Stromal cell of bone marrow (primary cell): ENCODE measurements at regions not wholly inside any gene's neighbourhood (a gene's known extent, or its start where the extent isn't known, plus 50 kb on each side); places are given as distances from the start of the nearest gene placed in this dataset.

Experiments
- DNase-seq: peaks from one replicate; pipeline ENCODE4 v3.0.0-alpha.2; 2012; ENCODE audit warnings: low read depth

DNA sequence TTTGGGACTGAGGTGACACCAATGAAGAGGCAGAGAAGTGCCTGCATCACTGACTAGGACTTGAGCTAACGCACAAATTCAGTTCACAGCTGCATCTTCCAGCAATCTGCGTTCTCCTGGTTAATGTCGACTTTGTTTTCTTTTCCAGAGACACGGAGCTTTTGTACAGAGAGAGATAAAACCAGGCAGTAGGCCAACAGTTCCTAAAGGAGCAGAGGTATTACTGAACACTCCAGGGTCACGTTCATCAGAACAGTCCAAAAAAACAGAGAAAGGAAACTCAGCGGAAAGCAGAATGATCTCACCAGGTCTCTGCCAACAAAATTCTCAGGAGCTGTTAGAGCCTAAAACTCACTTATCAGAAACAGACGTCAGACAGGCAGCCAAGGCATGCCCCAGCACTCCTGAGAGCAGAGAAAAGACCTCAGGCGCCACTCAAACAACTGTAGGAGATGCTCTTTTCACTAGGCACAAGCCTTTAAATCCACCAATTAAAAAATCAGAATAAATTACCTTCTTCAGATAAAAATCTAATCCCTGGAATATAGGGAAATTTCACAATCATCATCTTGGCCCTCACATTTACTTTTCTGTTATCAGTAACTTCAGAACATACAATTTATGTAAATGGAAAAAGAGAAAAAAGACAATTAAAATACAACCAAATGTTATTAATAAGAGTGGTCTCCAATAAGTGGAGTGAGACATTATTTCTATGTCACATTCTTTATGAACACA is 95.9 kb upstream of the SPTBN1 start:
- peak; percentile 66 for DNase-seq

DNA sequence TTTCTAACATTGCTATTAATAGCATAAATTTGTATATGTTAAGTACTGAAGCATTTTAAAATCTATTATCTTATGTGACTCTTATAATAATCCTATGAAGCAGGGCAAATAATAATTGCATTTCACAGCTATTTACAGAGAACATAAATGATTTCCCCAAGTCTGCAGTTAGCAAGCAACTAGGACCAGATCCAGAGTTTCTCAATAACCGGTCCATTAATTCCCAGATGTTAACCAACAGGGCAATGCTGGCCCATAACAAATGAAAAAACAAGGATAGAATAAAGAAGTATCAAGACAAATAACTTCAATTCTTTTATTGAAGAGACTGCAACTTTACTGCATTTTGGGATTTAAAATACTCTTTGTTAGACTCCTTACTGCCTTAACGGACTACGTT is 91.7 kb upstream of the SPTBN1 start:
- DNase-seq = no peak

DNA sequence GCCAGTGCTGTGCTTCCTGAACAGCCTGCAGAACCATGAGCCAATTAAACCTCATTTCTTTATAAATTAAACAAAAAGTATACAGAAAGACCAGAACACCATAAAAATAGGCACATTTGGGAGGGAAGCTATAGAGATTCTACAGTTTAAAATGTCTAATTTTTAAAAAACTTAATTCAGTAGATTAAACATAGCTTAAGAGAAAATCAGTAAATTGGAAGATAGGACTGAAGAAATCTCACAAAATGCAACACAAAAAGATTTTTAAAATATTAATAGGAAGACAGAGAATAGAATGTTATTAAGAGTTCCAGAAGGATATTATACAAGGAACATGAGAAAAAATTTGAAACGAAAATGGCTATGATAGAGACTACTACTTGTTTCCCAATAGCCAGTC is 90.5 kb upstream of the SPTBN1 start:
- DNase-seq = no peak

DNA sequence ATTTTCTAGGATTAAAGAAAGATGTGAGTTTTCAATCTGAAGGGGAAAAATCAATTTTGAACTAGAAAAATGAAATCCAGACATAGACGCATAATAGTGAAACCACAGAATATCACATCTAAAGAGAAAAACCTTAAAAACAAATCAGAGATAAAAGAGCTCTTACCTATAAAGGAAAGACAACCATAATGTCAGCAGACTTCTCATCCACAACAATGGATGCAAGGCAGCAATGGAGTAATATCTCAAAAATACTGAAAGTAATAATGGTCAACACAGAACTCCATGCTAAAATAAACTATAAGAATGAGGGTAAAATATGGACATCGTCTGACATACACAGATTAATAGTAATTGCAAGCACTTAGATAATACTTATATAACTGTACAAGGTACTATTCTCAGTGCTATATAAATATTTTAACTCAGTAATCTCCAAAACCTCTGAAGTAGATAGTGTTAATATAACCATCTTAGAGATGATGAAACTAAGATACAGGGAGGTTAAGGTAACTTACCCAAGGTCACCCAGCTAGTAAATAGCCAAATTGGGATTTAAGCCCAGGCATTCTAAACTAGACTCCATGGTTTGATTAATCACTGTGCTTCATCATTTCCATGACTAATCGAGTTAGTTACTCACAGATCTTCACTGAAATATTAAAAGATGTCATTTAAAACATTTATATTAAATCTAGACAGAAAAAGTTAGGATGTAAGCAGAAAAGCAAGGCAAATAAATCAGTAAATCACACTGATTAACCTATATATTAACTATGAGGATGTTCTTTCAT is 89.4 kb upstream of the SPTBN1 start:
- DNase-seq = peak; percentile 66

DNA sequence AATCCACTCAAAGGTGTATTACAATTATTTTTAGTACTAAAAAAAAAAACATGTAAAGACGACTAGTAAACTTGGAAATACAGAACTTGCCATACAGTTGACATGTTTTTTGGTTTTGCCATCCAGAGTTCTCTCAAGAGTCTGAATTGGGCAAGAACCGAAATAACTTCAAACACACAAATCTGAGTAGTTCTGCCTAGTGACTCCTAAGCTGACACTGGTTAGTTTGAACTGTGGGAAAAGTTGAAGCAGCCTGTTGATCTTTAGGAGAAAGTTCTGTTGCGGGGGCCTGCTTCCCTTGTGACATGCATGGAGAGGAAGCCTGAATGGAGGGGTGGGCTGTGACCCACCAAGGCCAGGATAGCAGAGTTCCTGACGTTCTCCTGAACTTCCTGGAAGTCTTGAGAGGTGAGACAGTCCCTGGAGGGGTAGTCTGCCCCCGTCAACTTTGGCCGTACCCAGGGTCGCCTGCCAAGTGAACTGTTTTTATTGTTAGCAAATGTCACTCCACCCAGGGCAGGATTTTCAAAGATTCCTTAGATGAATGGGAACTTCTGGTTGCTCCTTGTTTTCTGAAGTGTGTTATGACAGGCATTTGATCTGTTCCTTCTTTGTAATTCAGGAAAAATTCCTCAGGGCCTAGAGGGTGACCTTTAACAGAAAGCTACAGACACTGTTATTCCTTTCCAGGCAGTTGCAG is 85.6 kb upstream of the SPTBN1 start:
- DNase-seq = peak; percentile 42

DNA sequence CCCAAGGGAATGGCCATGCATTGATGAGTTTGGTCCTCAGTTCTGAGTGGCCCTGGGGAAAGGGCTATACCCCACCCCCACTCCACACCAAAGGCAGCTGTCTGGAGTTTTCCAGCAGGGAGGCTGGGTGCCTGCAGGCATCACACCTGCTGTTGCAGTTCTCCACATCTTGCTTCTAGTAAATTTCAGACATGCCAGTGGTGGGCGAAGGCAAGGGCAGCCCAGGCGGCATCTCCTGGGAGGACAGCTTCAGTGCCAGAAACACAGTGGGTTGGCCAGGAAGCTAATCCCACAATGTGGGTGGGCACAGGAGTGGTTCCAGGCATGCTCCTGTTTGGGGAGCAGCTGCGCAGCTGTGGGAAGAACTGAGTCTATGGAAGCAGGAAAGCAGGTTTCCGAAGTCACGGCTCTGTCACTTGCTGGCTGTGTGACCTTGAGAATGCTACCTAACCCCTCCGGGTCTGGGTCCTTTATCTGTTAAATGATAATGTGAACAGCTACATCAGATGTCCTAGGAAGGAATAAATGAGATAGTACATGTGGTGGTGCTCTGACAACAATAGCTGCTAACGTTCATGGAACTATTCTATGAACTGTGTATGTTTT is 84.6 kb upstream of the SPTBN1 start:
- DNase-seq = no peak

DNA sequence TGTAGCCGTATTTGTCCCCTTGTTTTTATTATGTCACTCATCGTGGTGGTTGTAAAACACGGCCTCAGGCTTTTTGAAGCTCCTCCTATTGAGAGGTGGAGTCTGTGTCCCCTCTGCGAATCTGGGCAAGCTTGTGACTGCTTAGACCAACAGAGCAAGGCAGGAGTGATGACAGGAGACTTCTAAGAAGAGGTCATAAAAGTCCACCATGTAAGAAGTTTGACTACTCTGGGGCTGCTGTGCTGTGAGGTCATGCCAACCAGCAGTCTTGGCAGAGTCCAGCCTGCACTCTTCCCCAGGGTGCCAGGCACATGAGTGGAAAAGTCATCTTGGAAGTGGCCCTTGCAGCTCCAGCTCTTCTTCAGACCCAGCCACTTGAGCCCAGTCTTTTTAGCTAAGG is 83.8 kb upstream of the SPTBN1 start:
- no peak for DNase-seq

DNA sequence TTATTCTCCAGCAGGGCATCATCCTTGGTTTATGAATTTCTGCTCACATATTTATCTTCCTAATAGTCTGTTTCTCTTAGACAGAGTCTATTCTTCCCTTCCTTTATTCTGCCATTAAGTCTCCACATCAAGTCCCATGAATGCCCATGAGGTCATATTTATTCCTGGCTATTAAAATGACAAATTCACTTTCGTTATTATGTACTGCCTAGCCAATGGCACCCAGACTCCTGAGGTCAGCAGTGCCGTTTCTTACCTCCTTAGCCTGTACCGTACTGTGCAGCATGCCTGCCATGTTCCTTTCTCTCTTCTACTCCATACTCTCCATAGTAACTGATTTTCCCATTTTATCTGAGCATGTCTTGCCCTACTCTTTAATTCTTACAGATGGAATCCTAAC is 82.3 kb upstream of the SPTBN1 start:
- DNase-seq = no peak

DNA sequence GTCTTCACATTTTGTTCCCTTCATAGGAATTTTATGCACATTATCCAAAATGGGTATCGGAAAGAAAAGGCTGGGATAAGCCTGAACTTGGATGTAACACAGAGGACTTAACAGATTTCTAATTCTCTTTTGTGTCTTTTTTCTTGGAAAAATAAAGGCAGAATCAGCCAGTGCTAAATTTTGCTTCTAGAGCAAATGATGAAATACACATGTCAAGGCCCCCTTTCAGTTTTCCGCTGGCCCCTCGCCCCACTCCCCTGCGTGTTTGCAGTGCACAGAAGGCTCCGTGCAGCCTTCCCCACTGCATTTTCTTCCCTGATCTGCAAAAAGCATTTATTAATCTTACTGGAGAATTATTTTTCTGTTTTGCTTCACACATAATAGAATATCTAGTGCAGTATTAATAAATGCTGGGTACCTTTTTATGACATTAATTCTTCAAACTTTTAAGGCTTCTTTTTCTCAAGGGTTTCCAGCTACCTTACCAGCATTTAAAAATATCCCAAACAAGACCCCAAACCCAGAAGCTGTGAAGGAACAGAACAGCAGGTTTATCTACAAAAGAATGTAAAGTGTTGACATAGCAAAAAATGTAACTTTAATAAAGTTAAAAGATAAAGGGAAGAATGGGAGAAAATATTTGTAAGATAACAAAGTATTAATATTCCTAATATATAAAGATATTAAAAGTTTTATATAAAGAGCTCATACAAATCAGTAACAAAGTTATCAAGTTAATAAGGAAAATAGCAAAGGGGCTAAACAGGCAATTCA is 81.3 kb upstream of the SPTBN1 start:
- DNase-seq = no peak

DNA sequence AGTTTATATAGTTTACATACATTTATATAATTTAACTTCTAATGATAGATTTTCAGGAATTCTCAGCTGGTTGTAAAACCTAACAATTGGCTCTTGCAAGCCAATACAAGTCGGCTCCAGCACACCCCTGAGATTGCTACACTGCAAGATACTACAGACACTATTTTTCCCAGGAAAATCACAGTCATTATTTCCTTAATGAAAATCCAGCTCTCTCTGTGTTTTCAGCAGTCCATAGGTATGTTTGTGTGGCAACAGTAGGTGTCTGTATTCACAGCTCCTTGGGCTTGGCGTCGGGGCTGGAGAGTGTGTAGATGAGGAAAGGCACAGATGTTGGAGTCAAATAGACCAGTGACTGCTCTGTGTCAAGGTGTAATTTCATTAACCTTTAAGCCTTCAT is 78.7 kb upstream of the SPTBN1 start:
- DNase-seq = no peak

DNA sequence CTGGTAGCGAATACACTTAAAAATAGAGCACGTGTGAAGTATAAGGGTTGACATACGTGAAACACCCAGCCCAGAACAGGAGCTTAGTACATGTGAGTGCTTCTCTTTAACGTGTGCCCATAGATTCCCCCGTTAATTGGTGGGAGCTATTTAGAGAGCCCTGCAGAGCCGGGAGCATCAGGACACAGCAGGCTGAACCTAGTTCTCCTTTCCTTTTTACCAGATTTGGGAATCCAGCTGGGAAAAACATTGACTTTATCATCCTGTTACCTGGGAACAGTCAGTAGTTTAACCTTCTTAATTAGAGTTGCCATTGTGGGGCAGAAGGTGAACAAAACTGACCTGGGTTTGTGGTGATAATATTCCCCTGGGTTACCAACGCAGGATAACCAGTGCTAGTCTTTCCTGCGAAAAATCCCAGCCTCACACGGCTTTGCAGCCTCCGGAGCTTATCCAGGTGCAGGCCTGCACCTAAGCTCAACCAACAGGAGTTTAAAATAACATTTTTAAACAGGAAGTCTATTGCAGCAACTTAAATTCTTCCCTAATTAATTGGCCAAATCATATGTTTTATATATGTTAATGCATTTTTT is 78.1 kb upstream of the SPTBN1 start:
- no peak for DNase-seq

DNA sequence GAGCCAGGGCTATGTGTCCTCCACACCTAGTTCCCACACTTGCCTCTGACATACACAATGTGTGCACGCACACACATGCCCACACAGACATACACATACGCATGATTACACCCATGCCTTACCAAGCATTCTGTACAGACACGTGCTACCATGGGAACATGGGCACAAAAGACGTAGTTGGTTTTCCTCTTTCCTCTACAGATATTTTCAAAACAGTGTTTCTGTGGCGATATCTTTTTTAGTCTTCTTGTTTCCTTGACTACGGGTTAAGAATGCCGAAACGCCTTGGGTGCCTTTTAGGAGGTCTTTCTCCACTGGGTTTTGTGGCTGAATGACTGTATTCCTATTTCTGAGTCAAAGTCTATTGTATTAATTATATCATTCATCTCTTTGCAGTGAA is 75.5 kb upstream of the SPTBN1 start:
- DNase-seq = peak; percentile 38

DNA sequence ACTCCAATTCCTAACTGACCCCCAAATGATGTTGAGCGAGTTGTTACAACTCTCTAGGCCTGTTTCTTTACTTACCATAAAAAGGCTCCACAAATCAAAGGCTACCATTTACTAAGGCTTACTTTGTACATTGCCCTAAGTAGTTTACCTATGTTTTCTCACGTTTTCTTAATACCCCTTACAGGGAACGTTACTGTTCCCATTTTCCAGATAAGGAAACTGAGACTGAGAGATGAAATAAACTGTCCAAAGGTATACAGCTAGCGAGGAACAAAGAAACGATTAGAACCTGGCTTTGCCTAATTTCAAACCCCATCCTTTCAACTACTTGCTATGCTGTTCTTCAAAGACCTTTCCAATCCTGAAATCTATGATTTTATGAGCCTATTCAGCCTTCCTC is 74.8 kb upstream of the SPTBN1 start:
- DNase-seq = no peak

DNA sequence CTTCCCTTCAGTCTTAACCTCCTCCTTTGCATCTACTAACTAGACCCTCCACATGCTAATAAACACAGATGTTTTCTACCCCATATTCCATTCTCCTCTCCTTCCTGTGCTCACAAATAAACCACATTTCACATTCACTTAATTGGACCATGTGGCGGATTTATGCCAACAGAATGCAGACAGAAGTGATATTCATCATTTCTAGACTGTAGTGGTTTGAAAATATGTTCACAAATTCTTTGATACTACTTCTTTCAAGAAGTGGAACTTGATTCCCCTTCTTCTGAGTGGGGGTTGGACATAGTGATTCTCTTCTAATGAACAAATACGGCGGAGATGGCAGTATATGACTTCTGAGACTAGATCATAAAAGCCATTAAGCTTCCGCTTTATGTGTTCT is 73.5 kb upstream of the SPTBN1 start:
- DNase-seq = no peak

DNA sequence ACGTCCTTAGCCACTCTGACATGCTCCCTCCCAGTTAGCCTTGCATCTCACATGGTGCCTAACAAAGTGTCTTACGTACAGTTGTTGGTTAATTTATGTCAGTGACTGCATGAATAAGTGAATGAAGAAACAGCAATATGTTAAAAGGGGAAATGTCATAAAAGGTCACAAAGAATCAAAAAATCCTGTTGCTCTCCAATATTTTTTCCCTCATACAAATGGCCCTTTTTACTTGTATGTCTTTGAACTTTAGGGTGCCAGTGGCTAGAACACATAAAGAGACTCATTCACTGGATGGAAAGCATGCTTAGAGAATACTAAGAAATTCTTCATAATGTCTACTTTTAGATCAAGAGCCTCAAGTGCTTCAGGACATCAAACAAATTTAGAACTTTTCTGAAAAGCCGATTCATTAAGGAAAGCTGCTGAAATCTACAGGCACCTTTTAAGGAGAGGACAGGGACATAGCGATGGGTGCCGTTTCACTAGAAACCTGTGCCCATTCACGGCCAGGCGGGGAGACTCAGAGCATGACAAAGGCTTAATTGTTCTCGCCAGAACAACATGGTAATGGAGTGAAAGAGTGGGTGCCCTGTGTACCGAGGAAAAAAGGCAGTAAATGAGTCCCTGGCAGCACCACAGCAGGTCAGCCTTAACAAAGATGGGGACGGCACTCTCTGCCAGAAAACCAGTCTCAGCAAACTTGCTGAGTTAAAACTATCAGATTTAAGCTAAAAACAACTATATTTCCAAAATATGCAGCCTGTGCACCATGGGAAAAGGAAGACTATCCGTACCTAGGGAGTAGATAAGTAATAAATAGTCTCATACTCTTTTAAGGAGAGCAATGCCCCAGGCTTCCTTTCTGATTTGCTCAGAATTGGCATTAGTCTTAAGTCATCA is 71.6 kb upstream of the SPTBN1 start:
- DNase-seq = no peak

DNA sequence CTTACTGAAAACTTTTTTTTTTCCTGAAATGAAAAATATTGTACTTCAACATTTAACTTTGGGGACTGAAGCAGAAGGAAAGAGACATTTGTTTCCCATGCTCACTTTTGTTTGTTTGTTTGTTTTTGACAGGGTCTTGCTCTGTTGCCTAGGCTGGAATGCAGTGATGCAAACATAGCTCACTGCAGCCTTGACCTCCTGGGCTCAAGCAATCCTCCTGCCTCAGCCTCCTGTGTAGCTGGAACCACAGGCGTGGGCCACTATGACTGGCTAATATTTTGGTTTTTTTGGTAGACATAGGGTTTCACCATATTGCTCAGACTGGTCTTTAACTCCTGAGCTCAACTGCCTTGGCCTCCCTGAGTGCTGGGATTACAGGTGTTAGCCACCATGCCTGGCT is 70.9 kb upstream of the SPTBN1 start:
- DNase-seq = no peak

DNA sequence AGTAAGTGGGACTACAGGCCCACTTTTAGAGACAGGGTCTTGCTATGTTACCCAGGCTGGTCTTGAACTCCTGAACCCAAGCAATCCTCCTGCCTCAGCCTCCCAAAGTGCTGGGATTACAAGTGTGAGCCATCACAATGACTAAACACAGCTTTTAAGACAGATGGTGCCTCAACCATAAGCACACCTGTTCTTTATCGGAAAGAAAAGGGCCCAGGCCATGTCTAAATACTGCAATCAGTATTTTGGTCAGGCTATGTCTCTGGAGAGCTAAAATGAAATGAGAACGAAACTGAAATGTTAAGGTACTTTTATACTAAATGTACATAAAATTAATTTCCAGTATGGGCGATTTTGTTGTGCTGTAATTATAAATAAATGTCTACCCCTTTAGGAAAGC is 69.5 kb upstream of the SPTBN1 start:
- DNase-seq = no peak

DNA sequence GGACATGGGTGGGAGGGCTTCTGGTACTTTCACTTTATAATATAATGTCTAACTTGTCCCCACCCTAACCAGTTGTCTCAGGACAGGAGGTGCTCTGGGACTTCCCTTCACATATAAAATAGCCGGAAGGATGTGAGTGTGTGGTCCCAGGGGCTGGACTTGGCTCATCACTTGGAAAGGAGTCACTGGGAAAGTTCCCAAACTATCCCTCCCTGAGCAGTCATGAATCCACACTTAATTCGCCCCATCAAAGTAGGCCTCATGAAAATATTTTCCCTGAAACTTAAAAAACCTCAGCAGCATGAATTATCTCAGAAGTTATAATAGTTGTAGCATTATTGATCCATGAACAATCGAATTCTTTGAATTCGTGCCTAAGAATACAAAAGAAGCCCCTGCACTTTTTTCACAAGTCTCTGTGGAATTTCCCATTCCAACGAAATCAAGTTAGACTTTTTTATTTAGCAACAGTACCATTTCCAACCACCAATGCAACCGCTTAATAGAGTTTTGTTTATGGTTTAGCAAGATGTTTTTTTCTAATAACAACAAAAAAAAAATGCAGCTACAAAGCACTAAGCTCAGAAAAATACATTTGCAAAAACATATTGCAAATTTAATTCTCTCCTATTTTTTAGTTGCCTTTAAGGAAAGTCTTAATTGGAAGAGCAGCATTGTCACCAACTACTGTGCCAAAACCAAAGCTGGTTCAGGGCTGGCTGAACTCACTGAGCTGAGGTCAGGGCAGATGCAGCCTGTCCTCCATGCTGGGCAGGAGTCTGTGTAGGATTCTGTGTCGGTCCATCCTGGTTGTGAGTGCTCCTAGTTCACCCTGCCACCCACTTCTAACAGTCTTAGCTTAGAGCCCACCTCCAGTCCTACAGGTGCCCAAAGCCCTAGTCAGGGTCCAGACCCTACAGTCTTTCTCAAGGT is 68.8 kb upstream of the SPTBN1 start:
- peak; percentile 78 for DNase-seq

DNA sequence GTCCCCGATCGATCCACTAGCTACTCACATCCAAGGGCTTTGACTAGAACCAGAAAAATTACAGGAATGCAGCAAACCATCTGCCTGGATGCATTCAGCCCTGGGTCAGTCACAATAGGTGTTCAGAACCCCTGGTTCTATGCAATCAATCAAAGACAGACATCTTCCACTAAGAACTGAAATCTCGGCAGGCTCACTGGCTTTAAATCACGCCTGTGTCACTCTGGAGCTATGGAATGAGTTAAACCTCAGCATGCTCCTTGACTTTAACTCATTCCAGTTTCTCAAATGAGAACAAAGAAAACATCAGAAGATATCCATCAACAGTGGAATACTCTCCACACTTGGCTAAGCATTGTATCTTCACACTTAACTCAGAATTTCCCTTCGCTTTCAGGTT is 68.1 kb upstream of the SPTBN1 start:
- no peak for DNase-seq
